ENCODE measurements at regions not wholly inside any gene's neighbourhood (a gene's known extent, or its start where the extent isn't known, plus 50 kb on each side); places are given as distances from the start of the nearest gene placed in this dataset.
A peak's percentile ranks its signal among the peaks of the same experiment; 100 is the strongest.

DNA sequence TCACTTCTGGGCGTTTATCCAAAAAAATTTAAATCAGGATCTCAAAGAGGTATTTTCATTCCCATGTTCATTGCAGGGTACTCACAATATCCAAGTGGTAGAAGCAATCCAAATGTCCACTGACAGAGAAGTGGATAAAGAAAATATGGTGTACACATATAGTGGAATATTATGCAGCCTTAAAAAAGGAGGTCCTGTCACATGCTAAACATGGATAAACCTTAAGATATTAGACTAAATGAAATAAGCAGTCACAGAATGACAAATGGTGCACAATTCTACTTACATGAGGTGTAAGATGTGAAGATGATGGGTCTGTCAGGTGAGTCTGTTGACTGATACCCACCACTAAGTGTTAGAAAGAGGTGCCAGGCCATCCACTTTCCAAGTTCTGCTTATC lies 140.6 kb downstream of the THNSL2 start:
- DNase-seq (no peak), ATAC-seq (ENCODE audit: low read depth) (no peak)
- Histone ChIP-seq H3K9ac (ENCODE audit: low read length) (no peak overlapping the region), H2AFZ (ENCODE audit: insufficient read depth, low read depth, low read length, poor library complexity, severe bottlenecking) (no peak overlapping the region), H3K27ac (ENCODE audit: low read length in 2 of 2) (no peak overlapping the region), H4K20me1 (ENCODE audit: control insufficient read depth, insufficient read depth, low read length, poor library complexity, severe bottlenecking) (no peaks in the 10 kb centered on the region), H3K36me3 (replicated peaks in 1 of 2; ENCODE audit: control extremely low read depth in 1 of 2, control insufficient read depth in 1 of 2, extremely low read depth in 1 of 2, insufficient read depth in 2 of 2, low read length in 1 of 2) (no peaks in the 10 kb centered on the region), H3K9me3 (ENCODE audit: control extremely low read depth in 1 of 3, control insufficient read depth in 2 of 3, insufficient read depth in 1 of 3, low read length in 2 of 3) (peaks cover 1 to 15% (median 4%) of the 10 kb centered on the region in 3 donors), H3K79me2 (ENCODE audit: control insufficient read depth, insufficient read depth, low read length) (no peaks in the 10 kb centered on the region), H3K4me3 (ENCODE audit: control extremely low read depth in 1 of 5, extremely low read depth in 1 of 5, insufficient read depth in 1 of 5, low read depth in 2 of 5, low read length in 4 of 5) (no peak overlapping the region), H3K4me1 (ENCODE audit: control insufficient read depth in 2 of 2, insufficient read depth in 2 of 2, low read length in 2 of 2) (no peaks in the 10 kb centered on the region), H3K4me2 (replicated peaks; ENCODE audit: low read depth, low read length, poor library complexity, severe bottlenecking) (no peak overlapping the region), H3K27me3 (replicated peaks in 1 of 4; ENCODE audit: control extremely low read depth in 1 of 4, control insufficient read depth in 3 of 4, insufficient read depth in 4 of 4, low read length in 3 of 4) (no peaks in the 10 kb centered on the region)
- CTCF ChIA-PET = no interaction called here
- intact Hi-C loops (cut with micrococcal nuclease) = no loop called here
- Mint-ChIP-seq H3K27me3 (peaks cover 7% of the 10 kb centered on the region), H3K4me3 (no peak overlapping the region), H3K9me3 (ENCODE audit: insufficient read depth) (peaks cover 15% of the 10 kb centered on the region), H3K27ac (no peak overlapping the region), H3K4me1 (no peaks in the 10 kb centered on the region)
- no CpG with 5 or more reads among the region's 1 CpG for WGBS (ENCODE audit: insufficient coverage)
- POLR2A ChIA-PET = no interaction called here
- TF ChIP-seq EZH2 (IDR thresholded peaks at IDR 0.05; ENCODE audit: borderline replicate concordance, insufficient read depth, low read depth, low read length, poor library complexity, severe bottlenecking) (no peak), CTCF (IDR thresholded peaks at IDR 0.05) (no peak)

GRCh38 chr2:88307817-88308216 lies 137.7 kb downstream of the THNSL2 start:
- Histone ChIP-seq H3K4me2 (replicated peaks; ENCODE audit: low read depth, low read length, poor library complexity, severe bottlenecking) (no peak overlapping the region), H3K4me1 (ENCODE audit: control insufficient read depth in 2 of 2, insufficient read depth in 2 of 2, low read length in 2 of 2) (no peaks in the 10 kb centered on the region), H3K36me3 (replicated peaks in 1 of 2; ENCODE audit: control extremely low read depth in 1 of 2, control insufficient read depth in 1 of 2, extremely low read depth in 1 of 2, insufficient read depth in 2 of 2, low read length in 1 of 2) (no peaks in the 10 kb centered on the region), H3K9ac (ENCODE audit: low read length) (no peak overlapping the region), H4K20me1 (ENCODE audit: control insufficient read depth, insufficient read depth, low read length, poor library complexity, severe bottlenecking) (no peaks in the 10 kb centered on the region), H3K79me2 (ENCODE audit: control insufficient read depth, insufficient read depth, low read length) (no peaks in the 10 kb centered on the region), H3K9me3 (ENCODE audit: control extremely low read depth in 1 of 3, control insufficient read depth in 2 of 3, insufficient read depth in 1 of 3, low read length in 2 of 3) (peaks cover 1 to 15% (median 4%) of the 10 kb centered on the region in 3 donors), H2AFZ (ENCODE audit: insufficient read depth, low read depth, low read length, poor library complexity, severe bottlenecking) (no peak overlapping the region), H3K27ac (ENCODE audit: low read length in 2 of 2) (no peak overlapping the region), H3K4me3 (ENCODE audit: control extremely low read depth in 1 of 5, extremely low read depth in 1 of 5, insufficient read depth in 1 of 5, low read depth in 2 of 5, low read length in 4 of 5) (no peak overlapping the region), H3K27me3 (replicated peaks in 1 of 4; ENCODE audit: control extremely low read depth in 1 of 4, control insufficient read depth in 3 of 4, insufficient read depth in 4 of 4, low read length in 3 of 4) (no peaks in the 10 kb centered on the region)
- ChIA-PET CTCF (no interaction called here), POLR2A (no interaction called here)
- Mint-ChIP-seq H3K27me3 (peaks cover 14% of the 10 kb centered on the region), H3K9me3 (ENCODE audit: insufficient read depth) (peaks cover 12% of the 10 kb centered on the region), H3K4me1 (no peaks in the 10 kb centered on the region), H3K4me3 (no peak overlapping the region), H3K27ac (no peak overlapping the region)
- ATAC-seq (ENCODE audit: low read depth) (no peak), DNase-seq (peak; percentile 7)
- TF ChIP-seq CTCF (IDR thresholded peaks at IDR 0.05) (peak; percentile 23), EZH2 (IDR thresholded peaks at IDR 0.05; ENCODE audit: borderline replicate concordance, insufficient read depth, low read depth, low read length, poor library complexity, severe bottlenecking) (no peak)
- intact Hi-C loops (cut with micrococcal nuclease) = no loop called here

Data from B cell (primary cell).